NCI-H1105 (cell line): ENCODE measurements at regions not wholly inside any gene's neighbourhood (a gene's known extent, or its start where the extent isn't known, plus 50 kb on each side); places are given as distances from the start of the nearest gene placed in this dataset.
"Not testable (repeated sequence)": the region's sequence is repeated elsewhere in the genome, so short reads cannot be mapped to it uniquely, and the experiment has no call there.

Source experiments
- DNase-seq: peaks from one replicate; lab custom pipeline; 2025; lab: John Stamatoyannopoulos, UW

DNA sequence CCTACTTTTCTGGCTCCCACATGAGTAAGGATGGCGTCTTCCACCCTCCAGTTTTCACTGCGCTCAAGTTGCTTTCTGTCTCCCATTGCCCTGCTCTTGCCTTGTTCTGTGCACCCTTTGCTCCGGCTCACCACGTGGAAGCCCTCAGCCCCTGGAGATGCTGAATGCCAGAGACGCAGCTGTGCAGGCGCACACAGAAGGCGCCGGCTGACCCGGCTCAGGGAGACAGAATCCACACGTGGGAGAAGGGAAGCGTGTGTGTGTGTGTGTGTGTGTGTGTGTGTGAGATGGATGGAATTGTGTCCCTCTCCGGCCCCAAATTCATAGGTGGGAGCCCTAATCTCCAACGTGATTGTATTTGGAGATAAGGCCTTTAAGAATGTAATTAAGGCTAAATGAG, 118.2 kb upstream of the ERRFI1 start:
- DNase-seq: no peak

DNA sequence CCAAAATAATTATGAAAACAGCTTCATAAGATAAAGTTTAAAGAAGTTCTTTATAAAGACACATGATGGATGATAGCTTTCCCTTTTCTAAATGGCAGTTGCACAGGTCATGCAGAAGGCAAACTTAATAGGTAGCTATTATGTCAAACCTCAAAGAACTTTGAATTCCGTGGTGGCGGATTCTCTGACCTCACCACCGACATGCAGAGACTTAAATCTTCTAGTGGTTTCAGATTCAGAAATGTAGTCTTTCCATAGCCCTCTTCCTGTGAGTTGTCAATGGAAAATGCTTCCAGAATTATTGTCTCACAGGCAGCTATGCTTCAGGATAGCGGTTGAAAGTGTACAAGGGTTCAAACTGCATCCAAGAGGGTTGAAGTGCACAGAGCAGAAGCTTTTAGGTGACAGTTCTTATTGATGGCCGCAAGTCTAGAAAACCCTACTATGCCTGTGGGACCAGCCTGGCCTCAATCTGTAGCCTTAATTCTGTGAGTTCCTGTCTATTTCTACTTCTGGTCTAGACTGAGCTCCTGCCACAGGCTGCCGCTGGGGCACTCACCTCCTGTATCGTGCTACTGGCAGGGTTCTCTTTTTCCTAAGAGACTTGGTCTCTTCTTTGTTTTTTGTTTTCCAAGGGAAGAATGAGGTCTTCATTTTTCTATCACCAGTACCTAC, 117.0 kb upstream of the ERRFI1 start:
- DNase-seq: no peak

DNA sequence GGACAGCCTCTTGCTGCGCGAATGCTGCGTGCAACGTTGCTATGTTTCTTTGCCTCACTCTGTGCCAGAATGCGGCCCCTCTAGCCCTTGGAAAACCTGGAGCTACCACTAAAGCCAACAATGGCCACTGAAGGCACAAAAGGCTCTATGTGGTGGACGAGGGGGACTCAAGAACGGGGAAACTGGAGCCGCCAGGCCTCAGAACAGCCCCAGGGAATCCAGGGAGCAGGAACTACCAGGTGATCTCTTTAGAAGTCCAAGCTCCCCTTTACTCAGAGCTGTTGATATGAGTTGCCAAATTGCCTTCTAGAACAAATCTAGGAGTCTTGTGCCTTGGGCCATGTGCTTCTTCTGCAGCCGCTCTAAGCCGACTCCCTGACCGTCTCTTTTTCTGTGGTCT, 113.8 kb upstream of the ERRFI1 start:
- no peak for DNase-seq

DNA sequence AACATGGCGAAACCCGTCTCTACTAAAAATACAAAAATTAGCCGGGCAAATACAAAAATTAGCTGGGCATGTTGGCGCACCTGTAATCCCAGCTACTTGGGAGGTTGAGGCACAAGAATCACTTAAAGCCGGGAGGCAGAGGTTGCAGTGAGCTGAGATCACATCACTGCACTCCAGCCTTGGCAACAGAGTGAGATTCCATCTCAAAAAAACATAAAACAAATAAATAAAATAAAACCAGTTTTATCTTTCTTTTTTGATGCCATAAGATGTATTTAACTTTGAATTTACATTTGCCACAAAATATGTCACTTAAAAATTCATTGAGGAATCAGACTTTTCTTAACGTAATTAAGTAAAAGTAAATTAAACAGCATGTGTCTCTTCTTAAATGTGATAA, 113.3 kb upstream of the ERRFI1 start:
- no peak for DNase-seq

DNA sequence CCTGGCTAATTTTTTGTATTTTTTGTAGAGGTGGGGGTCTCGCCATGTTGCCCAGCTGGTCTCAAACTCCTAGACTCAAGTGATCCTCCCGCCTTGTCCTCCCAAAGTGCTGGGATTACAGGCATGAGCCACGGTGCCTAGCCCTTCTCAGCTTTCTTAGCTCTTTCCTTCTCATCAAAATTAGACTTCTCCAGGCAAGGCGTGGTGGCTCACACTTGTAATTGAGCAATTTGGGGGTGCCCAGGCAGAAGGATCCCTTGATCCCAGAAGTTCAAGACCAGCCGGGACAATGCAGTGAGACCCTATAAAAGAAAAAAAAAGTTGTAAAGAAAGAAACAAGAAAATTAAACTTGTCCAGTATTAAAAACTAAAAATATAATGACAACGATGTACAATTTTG, 112.6 kb upstream of the ERRFI1 start:
- DNase-seq: no peak

DNA sequence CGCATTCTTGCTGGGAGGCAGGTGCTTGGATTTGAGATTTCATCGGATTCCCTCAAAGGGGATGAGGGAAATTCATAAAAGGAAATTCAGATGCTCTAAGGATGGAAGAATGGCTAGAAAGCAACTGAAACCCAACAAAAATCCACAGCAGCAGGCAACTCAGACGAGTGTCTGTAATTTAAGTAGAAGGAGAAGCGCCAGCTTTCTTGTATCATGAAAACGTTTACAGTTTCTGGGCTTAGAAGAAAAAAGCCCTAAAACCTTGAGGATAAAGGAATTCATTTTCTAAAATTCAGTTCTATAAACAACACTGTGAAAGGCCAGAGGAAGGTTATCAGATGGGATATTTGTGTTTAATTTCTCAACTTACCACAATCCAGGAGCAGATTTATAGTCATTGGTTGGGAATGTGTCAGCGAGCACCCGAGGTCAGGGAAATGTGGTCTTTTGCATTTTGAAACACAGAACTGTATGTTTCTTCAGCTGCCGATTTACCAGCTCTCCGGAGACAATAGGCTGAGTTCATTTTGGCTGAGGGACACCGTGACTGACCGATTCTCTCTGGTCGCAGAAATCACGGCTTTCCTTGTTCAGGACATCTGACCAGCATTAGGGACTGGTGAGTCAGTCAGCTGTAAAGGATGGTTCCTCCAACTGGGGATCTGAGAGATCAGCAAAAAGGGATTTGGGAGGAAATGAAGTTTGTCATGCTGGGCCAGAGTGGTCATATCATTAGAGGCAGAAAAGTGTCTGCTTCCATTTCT, 111.6 kb upstream of the ERRFI1 start:
- no peak for DNase-seq

DNA sequence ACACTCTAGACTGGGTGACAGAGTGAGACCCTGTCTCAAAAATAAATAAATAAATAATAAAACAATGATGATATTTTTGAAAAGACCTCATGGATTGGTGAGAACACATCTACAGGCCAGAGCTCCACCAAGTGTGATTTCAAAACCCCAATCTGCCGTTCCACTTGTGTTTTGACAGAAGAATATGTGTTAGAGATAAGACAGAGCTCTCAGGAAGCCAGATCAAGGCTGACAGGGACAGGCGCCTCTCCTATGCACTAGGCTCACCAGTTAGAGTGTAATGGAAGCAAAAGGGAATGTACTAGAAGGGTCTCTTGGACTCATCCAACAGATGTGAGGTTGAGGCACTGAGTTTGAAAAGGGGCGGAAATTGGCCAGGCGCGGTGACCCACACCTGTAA, 110.7 kb upstream of the ERRFI1 start:
- no peak for DNase-seq

DNA sequence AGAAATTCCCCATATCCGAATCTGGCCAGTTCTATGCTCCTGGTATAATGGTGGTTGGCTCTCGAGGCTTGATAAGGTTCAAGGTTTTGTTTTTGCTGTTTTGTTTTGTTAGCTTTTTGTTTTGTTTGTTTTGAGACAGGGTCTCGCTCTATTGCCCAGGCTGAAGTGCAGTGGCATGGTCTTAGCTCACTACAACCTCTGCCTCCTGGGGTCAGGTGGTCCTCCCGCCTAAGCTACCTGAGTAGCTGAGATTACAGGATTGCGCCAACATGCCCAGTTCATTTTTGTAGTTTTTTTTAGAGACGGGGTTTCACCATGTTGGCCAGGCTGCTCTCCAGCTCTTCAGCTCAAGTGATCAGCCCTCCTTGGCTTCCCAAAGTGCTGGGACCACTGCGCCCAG, 109.1 kb upstream of the ERRFI1 start:
- no peak for DNase-seq

DNA sequence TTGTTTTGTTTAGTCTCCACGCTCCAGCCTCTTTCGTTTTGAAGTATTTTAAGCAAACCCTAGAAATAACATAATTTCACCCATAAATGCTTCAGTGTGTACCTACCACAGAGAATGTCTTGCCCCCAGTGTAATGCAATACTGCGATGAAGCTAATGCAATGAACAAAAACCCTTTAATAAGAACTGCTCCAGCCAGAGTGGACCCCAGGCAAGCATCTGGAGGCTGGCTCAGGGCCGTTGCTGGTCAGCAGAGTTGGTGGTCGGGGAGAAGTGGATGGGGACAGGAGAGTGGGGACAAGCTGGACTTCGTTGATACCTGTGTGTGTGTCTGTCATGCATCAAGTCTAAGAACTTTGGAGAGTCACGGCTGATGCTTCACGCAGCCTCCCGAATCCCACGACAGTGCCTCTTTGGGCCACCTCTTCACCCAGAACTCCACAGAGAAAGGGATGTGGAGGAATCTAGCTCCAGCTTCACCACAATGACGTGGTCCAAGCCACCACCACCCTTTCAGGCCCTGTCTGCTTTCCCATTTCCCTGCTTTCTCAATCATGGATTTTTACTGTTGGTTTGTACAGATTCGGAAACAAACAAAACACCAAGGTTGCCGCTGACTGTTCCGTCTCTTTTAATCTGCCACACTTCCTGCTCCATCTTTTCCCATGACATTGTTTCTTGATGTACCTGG, 108.6 kb upstream of the ERRFI1 start:
- no peak for DNase-seq

DNA sequence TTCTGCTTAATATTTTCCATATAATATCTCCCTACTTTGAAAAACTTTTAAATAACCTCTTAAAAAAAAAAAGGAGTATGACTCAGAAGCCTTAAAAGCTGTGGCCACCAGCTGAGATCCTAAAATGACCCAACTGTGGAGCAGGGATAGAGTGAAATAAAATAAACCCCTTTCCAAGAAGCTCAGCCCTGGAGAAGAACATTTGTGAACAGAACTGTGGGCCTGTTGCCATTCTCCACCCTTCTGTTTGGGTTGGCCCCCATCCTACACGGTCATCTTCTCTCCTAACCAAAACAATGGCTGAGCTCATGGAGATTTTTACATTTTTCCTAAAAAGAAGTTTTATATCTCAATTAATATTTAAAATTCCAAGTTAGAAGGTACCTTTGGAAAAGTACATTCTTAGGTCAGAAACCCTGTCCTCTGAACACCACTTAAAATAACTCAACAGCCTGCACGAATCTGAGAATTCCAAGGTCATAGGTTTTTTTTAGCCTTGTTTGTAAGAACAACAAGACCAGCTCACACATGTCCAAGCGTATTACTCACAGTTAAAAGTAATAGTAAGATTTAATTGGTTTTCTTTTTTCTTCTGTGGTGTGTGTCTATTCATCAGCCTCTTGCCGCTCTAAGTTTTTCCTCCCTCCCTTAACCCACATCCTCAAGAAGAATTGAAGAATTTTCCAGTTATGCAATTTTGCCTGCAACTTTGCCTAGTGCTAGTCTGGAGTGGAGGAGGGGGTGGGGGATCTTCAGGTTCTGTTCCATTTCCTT, 107.7 kb upstream of the ERRFI1 start:
- no peak for DNase-seq

DNA sequence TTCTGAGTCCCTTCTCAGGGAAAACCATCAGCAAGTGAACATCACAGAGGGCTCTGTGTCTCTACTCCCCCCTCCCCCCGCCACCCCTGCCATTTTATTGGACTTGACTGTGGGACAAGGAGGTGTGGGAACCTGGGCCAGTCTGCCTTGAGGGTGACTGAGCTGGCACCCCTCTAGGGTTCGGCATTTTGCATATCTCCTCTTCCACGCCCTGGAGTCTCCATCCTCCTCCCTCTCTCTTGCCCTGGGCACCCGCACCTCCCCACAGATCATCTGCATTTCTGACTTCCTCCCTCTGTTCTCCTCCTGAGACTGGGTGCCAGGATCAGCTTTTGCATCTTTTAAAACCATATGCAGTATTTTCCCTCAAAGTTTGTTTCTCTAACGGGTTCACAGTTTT, 107.1 kb upstream of the ERRFI1 start:
- no peak for DNase-seq

DNA sequence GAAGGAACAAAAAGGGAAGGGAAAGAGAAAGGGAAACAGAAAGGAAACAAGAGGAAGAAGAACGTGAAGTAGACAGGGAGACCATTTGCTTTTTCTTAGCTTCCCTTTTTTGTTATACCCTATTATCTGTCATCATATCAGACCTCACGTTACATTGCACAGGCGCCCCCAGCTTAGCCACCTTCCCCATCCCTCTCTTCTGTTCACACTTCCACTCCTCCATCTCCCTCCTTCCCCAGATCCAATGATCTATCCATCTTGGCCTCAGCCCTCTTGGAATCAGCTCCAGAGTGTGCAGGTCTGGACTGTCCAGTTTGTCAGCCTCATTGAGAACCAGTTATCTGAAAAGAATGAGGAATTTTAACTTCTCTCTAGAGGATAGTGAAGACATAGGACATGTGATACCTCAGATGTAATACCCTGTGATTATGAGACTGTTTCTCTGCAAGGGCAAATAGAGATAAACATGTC, 101.1 kb upstream of the ERRFI1 start:
- DNase-seq: no peak

DNA sequence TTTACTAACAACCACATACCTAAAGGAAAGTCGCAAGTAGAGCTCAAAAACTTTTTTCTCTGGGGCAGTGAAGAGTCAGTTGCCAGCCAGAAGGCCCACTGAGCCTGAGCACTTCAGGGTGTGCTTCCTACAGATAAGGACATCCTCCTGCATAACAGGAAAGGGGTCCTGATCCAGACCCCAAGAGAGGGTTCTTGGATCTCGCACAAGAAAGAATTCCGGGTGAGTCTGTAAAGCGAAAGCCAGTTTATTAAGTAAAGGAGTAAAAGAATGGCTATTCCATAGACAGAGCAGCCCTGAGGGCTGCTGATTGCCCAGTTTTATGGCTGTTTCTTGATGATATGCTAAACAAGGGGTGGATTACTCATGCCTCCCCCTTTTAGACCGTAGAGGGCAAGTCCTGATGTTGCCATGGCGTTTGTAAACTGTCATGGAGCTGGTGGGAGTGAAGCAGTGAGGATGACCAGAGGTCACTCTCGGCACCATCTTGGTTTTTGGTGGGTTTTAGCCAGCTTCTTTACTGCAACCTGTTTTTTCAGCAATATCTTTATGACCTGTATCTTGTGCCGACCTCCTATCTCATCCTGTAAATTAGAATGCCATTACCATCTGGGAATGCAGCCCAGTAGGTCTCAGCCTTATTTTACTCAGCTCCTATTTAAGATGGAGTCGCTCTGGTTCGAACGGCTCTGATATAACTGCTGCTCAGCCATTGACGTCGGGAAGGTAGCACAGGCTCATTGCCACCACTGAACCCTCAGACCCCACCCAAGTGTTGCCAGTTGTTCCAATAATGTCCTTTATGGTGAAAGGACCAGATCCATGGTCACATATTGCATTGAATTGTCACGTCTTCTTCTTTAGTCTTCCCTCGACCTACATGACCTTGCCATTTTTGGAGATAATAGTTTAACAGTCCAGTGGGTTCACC, 96.6 kb upstream of the ERRFI1 start:
- no peak for DNase-seq

DNA sequence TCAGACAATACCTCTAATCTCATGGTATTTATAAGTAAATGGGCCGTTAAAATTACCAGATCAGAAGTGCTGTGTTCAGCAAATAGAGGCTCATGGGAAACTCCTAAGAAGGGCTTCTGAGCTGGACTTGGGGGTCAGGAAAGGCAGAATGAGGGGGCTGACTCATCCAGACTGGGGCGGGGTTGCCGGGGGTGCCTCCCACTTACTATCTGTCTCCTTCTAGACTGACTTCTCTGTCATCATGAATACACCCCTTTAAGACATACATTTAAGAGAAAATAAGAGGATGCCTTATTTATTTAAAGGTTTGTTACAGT, 96.0 kb upstream of the ERRFI1 start:
- no peak for DNase-seq

DNA sequence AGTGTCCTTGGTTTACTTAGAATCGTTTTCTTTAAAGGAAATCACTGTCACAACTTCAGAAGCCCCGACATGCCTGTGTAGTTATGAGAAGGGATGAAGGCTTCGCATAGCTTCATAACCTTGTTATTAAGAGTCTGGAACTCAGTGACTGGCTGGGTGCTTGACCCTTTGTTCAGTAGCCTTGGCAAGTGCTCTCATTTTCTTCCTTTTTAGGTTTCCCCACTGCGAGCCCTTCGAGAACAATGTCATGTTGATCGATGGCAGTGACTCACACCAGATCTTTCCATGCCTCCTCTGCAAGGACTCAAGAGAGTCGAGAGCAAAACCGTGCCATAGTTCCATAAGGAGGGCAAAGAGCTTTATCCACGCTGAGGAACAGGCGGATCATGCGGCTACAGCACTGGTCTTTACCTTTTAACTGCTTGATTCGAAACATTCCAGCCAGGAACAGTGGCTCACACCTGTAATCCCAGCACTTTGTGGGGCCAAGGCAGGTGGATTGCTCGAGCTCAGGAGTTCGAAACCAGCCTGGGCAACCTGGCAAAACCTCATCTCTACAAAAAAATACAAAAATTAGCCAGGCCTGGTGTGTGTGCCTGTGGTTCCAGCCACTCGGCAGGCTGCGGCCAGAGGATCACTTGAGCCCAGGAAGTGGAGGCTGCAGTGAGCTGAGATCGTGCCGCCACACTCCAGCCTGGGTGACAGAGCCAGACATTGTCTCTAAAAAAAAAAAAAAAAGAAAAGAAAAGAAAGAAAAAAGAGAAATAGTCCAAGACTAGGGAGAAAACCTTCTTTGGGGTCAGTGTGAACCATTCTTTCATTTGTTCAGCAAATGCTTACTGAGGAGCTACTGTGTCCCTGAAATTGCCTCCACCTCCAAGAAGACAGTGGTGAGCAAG, 95.4 kb upstream of the ERRFI1 start:
- no peak for DNase-seq

DNA sequence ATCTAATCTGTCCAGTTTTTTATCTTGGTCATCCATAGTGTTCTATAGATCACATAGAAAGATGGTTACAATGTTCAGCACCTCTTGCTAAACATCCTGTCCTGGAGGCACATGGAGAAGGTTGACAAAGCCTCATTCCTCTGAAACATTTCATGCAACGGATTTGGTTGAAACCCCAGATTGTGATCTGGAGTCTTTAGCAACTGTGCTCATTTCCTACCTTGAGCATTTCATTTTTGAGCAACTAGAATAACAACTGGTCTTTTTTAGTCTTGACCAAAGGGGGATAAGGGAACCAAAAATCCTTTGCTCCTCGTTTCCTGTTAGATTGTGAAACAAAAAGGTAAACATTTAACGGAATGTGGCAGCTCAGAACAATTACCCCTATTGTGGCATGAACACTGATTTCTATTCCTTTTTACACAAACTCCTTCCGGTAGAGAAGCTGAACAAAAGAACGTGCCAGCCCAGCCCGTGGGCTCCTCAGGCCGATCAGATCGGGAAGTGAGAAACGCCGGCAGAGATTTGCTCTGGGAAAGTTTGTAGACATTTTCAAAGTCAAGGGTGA, 94.7 kb upstream of the ERRFI1 start:
- no peak for DNase-seq

DNA sequence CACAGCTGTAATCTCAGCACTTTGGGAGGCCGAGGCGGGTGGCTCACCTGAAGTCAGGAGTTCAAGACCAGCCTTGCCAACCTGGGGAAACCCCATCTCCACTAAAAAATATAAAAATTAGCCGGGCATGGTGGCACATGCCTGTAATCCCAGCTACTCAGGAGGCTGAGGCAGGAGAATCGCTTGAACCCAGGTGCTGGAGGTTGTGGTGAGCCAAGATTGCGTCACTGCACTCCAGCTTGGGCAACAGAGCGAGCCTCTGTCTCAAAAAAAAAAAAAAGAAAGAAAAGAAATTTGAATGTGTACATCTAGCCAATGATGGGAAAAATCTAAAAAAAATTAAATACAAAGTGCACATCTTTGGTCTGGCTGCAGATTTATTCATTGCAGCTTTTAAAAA, 92.6 kb upstream of the ERRFI1 start:
- not testable (repeated sequence) for DNase-seq

DNA sequence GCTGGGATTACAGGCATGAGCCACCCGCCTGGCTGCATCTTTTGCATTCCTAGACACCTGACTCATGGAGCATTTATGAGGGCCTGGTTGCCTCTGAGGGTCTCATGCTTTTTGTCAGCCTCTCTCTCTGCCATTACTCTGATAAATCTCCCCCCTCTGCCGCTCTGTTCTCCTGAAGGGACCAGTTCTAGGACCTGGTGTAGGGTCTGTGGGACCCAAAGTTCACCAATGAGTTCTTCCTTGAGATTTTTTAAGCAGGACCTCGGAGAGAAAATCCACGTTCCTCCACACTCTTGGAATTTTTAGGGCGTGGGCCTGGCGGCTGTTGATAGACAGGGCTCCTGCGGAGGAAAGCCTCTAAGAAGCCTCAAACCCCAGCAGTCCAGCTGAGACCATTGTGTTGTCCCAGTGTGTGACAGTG, 91.9 kb upstream of the ERRFI1 start:
- DNase-seq: no peak

DNA sequence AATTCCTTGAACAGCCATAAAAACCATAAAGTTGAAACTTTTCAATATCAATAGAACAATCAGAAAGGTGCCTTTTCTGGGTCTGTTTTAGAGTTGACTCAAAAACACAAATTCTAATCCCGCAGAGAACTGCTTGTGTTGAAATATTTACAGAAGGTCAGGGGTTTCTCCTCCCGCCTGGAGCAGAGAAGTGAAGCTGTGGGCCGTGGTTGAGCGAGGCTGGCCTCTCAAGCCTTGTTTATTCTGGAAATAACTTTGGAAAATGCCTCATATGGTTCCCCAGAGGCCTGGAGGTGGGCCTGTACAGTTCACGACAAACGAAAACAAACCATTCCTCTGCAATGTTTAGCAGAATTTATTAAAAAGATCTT, 90.8 kb upstream of the ERRFI1 start:
- no peak for DNase-seq

DNA sequence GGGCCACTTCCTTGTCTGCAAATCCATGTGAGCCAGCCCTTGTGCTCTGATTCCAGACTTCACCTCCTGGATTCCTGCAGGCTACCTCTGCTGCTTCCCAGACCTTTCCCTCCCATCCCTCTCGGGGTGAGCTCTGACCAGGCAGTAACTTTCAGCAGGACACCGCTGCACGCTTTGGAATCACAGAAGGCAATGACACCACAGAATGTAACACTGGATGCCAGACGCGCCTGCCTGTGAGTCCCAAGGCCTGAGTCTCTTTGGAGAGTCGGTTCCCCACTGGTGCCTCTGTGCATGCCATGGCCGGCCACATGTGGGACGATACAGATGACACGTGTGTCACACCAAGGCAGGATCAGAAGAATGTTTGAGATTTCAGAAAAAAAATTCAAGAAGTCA, 89.7 kb upstream of the ERRFI1 start:
- no peak for DNase-seq
